NCI-H510A (cell line): ENCODE measurements at regions not wholly inside any gene's neighbourhood (a gene's known extent, or its start where the extent isn't known, plus 50 kb on each side); places are given as distances from the start of the nearest gene placed in this dataset.
"Not testable (repeated sequence)": the region's sequence is repeated elsewhere in the genome, so short reads cannot be mapped to it uniquely, and the experiment has no call there.

Experiments used
- DNase-seq: peaks from one replicate; lab custom pipeline; 2025; lab: John Stamatoyannopoulos, UW

- DNase-seq, result not testable (repeated sequence)
These were observed 51.0 kb downstream of the NPIPB11 start for GRCh38 chr16:29355339-29356059.

DNA sequence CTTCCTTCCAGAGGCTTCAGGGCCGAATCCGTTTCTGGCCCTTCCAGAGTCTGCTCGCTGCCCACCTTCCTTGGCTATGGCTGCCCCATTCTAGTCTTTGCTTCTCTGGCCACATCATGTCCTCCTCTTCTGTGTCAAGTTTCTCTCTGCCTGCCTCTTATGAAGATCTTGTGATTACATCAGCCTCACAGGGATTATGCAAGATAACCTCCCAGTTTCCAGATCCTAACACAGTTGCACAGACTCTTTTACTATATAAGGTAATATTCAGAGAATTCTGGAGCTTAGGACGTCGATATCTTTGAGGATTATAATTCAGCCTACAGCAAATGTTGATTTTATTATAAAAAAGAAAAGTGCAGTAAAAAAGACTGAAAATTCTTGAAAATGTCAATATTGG is 52.1 kb downstream of the NPIPB11 start:
- DNase-seq, result not testable (repeated sequence)

DNA sequence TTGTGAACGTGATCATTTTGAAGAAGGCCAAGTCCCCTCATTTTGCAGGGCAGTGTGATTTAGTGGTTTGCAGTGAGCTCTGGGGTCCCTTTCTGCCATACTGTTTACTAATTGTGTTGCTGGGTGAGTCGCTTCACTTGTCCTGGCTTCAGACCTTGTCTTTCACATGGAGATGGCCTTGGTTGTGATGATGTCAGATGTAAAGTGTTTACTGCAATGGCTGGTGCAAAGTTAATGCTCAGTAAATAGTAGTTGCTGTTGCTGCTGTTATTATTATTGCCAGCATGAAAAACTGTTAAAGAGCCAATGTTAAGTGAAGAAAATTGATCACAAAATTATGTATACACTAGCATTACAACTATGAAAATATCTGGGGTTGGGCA is 53.9 kb downstream of the NPIPB11 start:
- DNase-seq, result not testable (repeated sequence)

GRCh38 chr16:29351970-29352616 is 54.4 kb downstream of the NPIPB11 start:
- DNase-seq, result not testable (repeated sequence)

- not testable (repeated sequence) for DNase-seq
These were observed 55.1 kb downstream of the NPIPB11 start for GRCh38 chr16:29351271-29351969.

GRCh38 chr16:29349966-29350365 is 56.5 kb downstream of the NPIPB11 start:
- not testable (repeated sequence) for DNase-seq

DNA sequence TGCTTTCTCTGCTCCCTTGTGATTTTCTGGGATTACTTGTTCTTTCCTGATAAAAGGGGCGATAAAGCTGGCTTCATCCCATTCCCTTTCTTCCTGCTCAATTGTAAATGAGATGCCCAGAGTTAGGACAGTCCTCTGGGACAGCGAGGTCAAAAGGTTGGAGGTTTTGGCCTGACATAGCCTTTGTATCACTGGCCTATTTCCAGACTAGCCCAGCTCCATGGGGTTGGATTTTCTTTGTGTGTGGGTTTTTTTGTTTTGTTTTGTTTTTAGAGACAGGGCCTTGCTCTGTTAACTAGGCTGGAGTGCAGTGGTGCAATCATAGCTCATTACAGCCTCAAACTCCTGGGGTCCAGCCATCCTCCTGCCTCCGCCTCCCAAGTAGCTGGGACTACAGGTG is 57.8 kb downstream of the NPIPB11 start:
- DNase-seq, result not testable (repeated sequence)

DNA sequence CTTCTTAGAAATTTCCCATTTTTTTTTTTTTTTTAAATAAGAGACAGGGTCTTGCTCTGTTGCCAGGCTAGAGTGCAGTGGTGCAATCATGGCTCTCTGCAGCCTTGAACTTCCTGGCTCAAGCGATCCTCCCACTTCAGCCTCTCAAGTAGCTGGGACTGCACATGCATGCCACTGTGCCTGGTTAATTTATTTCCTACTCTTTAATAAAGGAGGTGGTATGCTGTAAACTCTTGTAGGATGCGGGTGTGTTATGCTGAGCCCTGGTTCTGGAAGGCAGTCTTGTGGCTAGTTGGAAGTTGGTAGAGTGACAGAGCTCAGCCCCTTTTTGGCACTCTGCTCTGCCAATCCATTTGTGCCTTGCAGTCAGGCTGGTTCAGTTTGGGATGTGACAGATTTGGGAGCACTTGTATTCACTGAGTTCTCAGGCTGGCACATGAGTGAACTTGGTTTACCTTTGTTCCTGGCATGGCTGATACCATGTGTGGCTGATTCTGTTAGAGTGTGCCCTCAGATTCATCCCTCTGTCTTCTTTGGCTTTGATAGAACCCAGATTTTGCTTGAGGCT is 58.3 kb downstream of the NPIPB11 start:
- DNase-seq, result not testable (repeated sequence)

GRCh38 chr16:29346796-29347580 is 59.5 kb downstream of the NPIPB11 start:
- DNase-seq, result not testable (repeated sequence)

DNA sequence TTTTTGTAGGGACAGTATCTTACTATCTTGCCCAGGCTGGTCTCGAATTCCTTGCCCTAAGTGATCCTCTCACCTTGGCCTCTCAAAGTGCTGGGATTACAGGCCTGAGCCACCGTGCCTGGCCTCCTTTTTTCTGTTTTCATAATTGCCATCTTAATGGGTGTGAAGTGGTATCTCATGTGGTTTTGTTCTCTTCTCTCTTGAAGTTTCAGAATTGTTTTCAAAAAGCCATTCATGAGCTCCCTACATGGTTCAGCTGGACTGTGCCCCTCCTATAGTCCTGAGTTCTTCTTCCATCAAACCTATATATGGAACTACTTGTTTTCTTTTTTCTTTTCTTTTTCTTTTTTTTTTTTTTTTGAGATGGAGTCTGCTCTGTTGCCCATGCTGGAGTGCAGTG is 60.3 kb downstream of the NPIPB11 start:
- DNase-seq, result not testable (repeated sequence)

DNA sequence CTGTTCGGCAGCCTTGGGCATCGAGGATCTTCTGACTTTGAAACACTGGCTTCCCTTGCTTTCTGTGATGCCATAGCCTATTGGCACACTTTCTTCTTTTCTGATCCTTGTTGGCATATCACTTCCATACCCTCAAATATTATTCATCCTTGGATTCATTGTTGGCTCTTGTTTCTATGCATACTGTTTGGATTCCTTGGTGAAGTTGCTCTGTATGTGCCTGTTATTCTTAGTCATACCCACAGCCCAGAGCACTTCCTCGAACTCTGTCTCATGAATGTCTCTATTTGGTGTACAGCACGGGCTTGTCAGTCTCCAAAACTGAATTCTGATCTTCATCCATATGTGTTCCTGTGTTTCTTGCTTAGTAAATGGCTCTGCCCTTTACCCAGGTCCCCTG is 63.6 kb downstream of the NPIPB11 start:
- DNase-seq, result not testable (repeated sequence)

DNA sequence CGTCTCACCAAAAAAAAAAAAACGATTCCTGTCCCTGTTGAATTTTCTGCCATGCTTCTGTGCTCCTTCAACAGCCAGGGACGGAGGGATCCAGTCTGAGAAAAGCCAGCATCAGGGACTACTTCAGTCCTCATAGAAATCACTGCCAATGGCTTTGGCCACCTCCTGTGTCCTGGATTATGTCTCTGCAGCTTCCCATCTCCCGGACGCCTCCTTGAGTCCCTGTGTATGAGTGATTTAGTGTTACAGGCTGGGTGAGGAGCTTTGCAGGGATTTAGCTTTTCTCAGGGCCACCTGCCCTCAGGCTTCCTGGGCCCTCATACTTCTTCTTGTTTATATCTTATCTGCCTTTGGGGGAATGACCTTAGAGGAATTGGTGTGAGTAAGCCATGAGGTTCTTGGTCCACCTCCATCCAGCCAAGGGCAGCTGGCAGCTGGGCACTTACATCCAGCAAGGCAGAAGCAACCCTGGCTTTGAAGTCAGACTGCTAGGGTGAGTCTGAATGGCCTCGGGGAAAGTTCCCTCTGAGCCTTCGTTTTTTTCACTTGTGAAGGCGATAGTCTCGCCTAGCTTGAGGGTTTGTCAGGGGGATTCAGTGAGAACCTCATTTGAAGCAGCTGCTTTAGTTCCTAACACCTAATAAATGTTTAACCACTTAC is 65.6 kb downstream of the NPIPB11 start:
- DNase-seq, result not testable (repeated sequence)

- DNase-seq, result not testable (repeated sequence)
These were observed 66.3 kb downstream of the NPIPB11 start for GRCh38 chr16:29340235-29340634.

DNA sequence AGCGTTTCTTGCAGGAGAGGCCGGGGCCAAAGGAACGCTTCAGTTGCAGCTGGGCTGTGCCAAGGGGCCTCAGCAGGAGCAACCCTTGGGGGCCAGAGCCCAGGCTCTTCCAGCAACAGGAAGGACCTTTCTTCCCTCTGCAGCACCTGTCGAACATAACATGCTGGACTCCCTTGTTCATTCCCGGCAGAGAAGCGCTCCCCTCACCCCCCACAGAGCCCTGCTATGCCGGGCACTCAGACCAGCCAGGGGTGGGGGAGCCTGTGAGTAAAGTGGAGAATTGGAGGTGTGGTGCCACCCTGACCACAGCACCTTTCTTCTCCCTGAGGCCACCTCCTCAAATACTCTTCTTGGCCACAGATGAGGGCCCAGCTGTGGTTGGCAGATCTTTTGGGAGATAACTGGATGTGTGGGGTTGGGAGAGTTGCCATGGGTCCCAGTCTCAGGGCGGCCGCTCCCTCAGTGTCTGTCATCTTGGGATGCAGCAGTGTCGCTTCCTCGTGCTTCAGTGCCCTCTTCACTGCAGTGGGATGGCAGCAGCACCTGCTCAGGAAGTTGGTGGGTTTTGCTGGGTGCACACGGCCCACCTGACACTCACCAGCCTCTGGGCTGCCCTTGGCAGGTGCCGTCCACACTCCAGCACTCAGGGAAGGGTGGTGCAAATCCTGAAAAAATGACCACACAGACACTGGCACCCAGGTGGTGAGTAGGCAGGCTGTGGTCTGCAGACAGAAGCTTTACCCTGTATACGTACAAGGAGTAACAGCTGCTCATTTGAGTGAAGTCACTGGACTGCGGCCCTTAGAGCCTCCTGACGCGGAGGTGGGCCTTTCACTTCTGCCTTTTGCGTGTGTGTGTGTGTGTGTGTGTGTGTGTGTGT is 67.5 kb downstream of the NPIPB11 start:
- not testable (repeated sequence) for DNase-seq

DNA sequence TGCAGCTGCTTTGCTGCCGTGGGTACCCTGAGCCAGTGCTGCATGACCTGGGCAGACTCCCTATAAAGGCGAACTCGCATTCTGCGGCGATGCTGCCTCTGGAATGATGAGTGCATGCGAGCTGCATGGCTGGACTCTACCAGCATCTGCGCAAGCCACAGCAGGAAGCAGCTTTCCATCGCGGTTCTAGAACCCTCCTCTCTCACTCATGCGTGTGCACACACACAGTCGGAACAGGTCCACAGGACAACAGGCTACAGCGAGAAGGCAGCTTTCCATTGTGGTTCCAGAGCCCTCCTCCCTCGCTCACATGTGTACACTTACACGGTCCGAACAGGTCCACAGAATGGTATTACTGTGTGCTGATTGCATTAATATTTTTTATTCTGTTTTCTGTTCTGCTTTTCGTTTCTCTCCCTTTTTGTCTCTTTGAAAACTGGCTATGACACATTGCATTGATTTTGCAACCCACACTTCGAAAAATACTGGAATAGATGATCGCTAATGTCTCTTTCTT is 69.1 kb downstream of the NPIPB11 start:
- DNase-seq, result not testable (repeated sequence)

DNA sequence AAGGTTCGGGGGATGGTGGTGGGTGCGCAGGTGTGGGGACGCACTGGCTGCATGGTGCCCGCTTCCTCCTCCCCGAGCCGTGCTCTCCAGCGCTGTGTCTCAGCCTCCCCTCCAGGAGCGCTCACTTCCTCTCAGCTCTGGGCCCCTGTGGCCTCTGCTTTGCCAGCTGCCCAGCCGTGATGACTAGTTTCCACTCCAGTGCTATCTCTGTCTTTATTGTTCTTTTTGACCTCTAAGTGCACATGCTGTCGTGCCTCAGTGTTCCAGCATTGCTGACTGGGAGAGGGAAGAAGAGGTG is 71.0 kb downstream of the NPIPB11 start:
- DNase-seq, result not testable (repeated sequence)

- not testable (repeated sequence) for DNase-seq
These were observed 71.5 kb downstream of the NPIPB11 start for GRCh38 chr16:29334776-29335548.

- DNase-seq, result not testable (repeated sequence)
These were observed 72.9 kb downstream of the NPIPB11 start for GRCh38 chr16:29333492-29334097.

DNA sequence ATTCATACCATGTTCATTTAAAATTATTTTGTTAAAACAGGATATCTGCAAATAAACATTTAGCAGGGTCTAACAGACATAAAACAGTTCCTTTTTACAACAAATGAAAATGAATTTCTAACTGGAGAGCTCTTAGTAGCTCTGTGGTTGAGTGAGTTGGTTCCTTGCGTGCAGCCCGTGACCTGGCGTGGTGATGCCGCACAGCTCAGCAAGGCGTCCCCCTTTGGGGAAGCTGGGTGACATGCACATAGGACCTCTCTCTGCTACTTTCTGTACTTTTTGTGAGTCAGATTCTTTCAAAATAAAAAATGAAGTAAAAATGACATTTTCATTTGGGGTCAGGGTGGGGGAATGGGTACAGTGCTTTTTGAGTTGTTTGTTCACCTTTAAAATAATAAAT is 75.9 kb downstream of the NPIPB11 start:
- not testable (repeated sequence) for DNase-seq
